ENCODE measurements at regions not wholly inside any gene's neighbourhood (a gene's known extent, or its start where the extent isn't known, plus 50 kb on each side); places are given as distances from the start of the nearest gene placed in this dataset.
"Not testable (repeated sequence)": the region's sequence is repeated elsewhere in the genome, so short reads cannot be mapped to it uniquely, and the experiment has no call there.

DNA sequence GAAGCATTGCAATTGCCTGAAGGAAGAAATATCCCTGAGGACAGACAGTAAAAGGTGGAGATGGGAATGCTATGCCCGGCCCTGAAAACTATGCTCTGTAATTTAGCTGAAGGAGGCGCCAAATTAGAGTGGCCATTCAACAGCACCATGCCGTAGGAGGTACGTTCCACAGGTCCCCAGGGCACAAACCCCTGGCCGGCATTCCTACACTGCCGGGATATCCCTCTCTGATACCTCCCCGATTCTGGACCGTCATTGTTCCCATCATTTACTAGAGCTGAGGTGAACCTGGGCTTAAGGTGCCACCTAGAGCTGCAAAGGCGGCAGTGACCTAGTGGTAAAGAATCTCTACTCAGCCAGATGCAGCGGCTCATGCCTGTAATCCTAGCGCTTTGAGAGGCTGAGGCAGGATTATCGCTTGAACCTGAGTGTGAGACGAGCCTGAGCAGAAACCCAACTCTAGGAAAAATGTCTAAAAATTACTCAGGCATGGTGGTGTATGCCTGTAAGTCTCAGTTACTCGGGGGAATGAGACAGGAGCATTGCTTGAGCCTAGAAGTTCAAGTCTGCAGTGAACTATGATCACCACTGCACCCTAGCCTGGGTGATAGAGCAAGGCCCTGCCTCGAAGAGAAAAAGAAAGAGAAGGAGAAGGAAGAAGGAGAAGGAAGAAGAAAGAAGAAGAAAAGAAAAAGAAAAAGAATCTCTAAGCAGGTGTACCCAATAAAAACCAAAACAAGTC lies 53.0 kb upstream of the TNKS2 start:
- peak; percentile 18 for DNase-seq (ENCODE audit: low spot score)

DNA sequence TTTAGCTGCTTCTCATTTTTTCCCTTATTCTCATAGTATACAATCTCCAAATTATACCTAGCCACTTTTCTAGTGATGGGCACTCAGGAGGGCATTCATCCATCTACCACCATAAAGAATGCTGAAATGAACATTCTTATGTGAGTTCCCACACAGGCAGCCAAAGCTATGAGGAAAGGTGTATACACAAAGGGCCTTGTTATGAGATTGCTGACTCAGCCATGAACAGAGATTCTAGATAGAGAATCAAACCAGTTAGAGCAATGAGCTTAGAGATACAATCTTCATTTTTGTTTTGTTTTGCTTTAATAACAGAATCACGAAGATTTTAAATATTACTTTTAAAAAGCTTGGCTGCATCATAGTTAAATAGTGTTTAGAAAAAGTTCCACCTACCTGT lies 54.8 kb upstream of the TNKS2 start:
- no peak for DNase-seq (ENCODE audit: low spot score)

DNA sequence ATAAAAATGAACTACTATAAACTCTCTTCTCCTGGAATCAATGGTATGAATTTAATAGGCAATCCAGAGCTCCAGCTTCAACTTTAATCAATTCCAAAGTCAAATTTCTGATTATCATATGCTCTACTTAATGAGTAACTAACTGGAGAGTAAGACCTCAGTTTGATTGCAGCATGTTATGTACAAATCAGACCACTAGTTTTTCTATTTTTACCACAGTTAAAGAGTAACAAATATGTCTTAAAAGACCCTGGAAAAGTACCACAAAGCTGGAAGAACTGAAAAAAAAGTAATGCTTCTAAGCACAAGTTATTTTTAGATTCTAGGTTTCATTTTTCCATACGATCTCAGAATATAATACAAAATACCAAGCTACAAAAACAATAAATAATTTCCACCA lies 56.0 kb upstream of the TNKS2 start:
- DNase-seq (ENCODE audit: low spot score): no peak

DNA sequence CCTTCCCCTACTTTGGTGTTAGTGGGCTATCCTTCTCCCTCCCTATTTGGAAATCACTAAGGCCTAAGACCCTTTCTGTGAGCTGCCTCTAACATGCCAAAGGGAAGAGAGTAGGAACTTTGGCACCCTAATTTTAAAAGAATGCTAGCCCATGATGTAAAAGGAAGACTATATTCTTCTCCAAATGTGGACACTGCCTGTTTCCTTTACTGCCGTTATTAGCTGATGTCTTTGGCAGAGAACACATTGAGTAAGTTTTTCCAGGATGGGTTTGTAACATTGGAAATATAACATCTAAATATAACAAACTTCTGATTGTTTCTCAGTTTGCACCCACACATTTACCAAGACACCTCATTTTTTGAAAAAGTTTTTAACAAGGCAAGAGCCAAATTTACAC lies 56.9 kb upstream of the TNKS2 start:
- DNase-seq (ENCODE audit: low spot score): no peak

DNA sequence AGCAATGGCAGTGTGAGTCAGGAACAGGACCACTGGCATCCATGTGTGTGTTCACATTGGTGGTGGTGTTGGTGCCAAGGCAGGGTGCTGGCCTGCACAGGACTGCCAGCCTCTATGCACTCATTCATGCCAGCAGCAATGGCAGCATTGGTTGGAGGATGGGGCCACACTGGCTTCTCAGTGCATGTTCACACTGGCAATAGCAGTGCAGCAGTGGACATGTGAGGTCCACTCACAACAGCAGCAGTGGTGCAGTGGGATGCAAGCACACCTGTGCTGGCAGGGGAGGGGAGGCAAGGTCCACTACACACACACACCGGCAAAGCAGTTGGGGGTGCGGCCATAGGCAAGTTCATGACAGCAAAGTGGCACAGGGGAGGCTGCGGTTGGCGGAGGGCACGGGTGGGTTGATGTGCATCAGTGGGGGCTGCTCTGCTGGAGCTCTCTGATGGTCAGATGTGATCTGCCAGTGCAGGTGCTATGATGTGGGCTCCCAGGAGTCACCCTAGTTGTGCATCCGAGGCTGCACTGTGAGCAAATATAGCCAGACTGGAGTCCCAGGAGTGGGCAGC lies 57.8 kb upstream of the TNKS2 start:
- DNase-seq (ENCODE audit: low spot score): no peak

DNA sequence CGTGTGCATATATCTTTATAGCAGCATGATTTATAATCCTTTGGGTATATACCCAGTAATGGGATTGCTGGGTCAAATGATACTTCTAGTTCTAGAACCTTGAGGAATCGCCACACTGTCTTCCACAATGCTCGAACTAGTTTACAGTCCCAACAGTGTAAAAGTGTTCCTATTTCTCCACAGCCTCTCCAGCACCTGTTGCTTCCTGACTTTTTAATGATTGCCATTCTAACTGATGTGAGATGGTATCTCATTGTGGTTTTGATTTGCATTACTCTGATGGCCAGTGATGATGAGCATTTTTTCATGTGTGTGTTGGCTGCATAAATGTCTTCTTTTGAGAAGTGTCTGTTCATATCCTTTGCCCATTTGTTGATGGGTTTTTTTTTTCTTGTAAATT lies 66.0 kb upstream of the TNKS2 start:
- DNase-seq (ENCODE audit: low spot score): not testable (repeated sequence)

DNA sequence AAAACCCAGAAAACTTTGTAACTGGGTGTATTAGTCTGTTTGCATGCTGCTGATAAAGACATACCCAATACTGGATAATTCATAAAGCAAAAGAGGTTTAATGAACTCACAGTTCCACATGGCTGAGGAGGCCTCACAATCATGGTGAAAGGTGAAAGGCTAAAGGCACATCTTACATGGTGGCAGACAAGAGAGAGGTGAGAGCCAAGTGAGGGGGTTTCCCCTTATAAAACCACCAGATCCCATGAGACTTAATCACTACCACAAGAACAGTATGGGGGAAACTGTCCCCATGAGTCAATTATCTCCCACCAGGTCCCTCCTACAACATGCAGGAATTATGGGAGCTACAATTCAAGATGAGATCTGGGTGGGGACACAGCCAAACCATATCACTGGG lies 68.9 kb upstream of the TNKS2 start:
- DNase-seq (ENCODE audit: low spot score): not testable (repeated sequence)

DNA sequence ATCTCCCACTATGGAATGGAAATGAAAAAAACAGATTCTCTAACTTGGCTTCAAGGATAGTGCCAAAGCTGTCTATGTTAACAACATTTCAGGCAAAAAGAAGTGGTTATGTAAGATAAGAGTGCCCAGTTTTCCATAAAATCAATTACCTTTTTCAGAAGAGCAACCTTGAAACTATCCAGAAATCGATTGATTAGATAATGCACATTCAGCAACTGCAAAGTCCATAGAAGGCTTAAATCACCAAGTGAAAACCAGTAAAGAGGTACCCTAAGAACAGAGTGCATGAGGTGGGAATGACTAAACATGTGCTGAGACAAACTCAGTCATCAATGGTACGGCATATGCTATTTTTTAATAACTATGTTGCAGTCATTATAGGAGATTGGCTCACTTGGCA lies 71.9 kb upstream of the TNKS2 start:
- DNase-seq (ENCODE audit: low spot score): no peak

DNA sequence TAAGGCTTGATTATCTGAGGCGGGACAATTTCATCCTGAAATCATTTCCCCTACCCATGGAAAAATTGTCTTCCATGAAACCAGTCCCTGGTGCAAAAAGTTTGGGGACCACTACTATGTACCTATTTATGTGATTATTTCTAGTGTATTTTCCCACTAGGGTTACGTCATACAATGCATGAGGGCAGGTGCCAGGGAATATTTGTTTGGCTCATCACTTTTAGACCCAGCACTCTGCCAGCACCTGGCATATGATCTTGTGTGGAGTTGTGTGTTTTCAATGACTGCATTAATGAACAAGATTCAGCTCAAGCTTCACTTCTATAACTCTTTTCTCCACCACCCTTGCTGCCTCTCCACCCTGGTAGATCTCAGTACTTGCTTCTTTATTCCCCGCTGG lies 73.3 kb upstream of the TNKS2 start:
- DNase-seq (ENCODE audit: low spot score): no peak

DNA sequence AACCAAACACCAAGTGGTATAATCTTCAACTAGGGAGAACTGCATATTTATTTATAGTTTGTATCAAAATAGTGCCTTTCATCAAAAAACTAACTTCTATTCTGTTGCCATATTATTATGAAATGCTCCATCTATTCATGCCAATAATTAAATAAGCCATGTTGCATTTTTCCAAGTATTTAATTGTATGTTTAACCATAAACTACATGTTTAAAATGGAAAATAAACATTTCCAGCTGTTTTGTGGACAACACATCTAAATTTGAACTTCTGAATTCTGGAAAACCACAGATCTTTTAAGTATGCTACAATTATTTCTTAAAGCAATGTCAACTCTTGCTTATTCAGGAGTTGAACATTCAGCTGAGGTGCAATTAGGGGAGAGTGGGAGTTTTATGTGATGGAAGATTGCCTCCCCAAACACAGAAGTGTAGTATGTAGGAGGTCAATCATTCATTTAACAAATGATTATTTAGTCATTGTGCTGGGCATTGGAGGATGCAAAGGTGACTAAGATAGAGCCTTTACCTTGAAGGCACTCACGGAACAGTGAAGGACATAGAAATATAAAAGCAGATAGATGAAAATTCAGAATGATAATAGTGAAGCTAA lies 80.7 kb upstream of the PPP1R3C start:
- DNase-seq (ENCODE audit: low spot score): no peak

DNA sequence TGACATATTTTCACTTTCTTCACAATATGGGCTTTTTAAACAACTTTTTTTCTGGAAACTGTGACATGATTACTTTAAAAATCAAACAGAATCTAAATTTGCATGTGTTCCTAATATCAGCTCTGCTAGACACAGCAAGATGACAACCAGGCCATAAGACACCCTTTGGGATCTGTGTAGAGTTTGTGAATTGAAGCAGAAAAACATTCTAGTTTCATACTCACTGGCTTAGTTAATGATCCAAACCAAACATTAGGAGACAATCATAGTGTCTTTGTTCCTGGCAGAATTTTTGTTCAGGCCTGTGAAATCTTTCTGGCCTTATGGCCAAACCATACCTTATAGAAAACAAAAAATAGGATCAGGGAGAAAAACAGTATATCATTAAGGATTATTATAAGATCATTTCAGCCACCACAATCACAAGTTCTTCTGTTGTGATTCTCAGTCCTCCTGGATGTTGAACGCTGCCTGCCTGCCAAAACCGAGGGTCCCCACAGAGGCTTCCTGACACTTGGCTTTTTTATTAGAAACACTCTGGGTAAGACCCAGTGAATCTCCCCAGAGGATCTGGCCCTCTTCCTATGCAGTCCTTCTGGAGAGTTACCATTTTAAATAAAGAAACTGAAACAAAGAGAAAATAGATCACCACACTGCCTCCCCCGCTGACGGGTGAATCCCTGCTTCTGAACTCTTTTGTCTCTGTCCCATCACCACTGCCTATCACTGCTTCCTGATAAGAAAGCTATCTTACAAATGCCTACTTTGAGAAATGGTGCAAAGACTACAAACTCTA lies 79.2 kb upstream of the PPP1R3C start:
- no peak for DNase-seq (ENCODE audit: low spot score)

DNA sequence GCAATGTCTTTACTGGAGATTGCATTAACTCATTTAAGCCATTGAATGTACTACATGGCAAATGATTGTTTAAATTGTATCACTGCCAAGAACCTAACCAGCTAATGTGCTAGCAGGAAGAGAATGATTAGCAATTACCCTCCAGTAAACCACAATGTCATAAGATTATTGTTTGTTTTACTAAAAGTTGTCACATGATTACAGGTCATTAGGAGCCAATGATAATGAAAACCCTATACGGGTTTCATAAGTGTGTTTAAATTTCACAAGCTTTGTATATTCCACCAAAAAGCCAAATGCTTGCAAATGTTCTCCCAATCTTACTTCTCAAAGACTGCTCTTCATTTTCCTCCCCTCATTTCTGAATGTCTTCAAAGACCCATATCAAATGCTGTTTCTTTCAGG lies 76.5 kb upstream of the PPP1R3C start:
- DNase-seq (ENCODE audit: low spot score): no peak

DNA sequence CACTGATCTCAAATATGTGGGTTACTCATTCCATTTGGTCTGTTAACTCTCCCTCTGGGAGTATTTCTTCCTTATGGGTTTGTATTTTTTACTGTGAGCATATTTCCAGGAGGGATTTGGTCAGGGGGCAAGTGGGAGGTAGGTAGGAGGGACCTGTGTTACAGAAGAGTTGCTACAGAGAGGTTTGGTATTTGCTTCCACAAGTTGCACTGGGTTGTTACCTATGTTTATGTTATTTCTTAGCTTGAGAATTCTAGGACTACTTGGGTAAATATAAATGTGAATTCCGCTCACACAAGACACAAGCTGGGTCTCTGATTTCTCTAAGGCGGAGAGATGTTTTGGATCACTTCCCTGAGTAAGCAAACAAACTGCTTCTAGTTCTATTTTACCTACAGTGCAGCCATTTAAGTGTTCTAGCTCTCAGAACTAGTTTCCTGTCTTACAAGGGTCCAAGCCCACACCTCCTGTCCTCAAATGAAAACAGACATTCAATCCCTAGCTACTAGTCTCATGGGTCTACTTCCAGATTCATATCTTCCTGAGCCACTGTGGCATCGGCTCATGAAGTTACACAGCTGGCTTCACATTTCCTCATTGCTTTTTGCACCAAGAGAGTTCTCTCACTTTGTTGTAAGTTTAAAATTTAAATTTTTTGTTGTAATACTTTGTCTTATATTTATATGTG lies 75.4 kb upstream of the PPP1R3C start:
- no peak for DNase-seq (ENCODE audit: low spot score)

DNA sequence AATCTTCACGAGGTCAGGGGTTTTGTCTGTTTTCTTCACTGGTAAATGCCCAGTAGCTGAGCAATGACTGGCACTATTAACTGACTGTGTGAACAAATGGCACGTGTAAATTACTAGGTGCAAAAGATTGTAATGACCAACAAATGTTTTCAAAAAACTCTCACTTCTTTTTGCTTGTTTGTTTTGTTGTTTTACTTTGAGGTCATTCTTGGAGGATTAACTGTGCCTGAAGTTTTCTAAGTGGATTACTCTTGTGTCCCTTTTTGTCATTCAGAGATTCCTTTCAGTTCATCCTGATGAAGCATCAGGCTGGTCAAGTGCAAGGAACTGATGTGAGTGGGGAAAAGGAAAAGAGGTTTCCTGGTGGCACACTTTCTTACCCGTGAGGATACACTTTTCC lies 74.4 kb upstream of the PPP1R3C start:
- DNase-seq (ENCODE audit: low spot score): no peak

DNA sequence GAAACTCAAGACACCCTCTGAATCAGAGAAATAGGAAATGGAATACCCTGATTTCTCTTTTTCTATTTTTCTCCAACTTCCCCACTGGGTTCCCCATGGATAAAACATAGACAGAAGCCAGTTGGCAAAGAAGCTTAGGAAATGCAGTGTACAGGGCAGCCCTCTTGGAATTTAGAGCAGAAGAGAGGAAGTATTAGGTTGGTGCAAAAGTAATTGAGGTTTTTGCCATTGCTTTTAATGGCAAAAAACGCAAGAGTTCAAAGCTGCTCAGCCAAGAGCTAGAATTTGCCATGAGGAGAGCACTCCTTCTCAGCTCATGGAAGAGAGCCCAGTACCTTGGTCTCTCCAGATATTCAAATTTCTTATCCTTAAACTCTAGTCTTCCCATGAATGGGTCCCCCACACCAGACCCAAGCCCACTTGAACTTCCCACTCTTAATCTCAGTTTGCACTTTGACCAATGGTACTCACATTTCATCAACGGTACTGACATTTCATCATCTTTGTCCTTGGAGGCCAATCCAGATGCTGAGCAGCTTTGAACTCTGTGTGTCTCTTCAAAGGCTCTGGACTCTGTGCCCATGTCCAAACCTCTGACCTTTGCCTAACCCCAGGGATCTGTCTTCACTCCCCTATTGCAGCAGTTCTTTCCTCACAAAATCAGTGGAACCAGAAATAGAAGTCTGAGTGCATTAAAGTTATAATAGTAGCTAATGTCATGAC lies 73.2 kb upstream of the PPP1R3C start:
- no peak for DNase-seq (ENCODE audit: low spot score)

DNA sequence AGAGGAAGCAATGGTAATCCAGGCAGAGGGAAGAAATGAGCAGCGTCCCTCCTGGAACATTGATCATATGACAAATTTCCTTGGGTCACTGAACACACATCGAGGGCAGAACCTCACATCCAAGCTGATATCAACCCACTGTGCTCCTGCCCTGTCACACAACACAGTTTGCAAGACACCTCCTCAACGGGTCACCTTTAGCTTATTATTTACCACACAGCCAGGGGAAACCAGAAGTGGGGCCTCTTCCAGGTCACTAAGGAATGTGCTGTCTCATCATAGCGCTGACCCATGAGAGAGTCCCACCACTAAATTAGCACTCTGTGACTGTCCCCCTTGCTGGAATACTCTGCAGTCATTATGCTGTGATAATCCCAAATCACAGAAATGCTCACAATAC lies 69.7 kb upstream of the PPP1R3C start:
- DNase-seq (ENCODE audit: low spot score): no peak

DNA sequence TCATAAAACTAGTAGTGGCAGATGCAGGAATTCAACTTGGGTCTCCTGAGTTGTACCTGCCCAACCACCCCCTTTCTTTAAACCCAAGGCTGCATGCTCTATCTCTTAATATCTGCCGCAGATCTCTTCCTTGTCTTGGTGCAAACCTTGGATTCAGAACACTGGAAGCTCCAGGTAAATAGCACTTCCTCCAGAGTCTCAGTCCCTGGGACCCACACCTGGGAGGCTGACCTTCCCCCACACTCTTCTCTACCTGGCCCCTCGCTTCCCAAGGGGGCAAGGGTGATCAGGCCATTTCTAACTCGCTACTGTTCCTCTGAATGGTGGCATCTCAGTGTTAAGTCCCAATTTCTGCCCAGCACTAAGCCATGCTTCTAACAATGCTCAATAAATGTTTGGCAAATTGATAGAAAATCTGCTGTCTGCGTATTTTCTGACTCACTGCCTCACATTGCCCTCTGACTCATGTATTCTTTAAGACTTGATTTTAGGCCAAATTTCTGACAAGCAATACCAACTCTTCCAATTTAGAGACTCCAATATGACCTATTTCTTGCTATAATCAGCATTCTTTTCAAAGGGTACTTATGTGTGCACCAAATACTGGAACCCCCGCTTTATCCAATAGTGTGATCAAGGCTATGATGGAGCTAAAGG lies 68.0 kb upstream of the PPP1R3C start:
- no peak for DNase-seq (ENCODE audit: low spot score)

DNA sequence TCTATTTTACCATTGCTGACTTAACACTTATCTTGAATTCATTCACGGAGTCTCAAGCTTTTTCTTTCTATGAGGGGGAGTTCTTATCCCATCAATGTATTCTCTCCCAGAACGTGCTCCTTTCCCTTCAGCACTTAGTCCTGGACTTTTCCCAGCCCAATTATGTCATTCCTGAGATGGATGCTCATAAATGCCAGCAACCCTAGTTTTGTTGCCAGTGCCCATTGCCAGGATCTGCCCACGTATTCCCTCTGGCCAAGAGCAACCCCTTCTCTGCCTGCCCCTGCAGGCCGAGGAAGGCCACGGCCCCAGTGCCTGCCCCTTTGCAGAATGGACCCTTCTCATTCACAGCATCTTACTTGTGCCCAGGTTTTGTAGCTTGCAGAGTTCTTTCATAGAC lies 67.4 kb upstream of the PPP1R3C start:
- DNase-seq (ENCODE audit: low spot score): no peak

DNA sequence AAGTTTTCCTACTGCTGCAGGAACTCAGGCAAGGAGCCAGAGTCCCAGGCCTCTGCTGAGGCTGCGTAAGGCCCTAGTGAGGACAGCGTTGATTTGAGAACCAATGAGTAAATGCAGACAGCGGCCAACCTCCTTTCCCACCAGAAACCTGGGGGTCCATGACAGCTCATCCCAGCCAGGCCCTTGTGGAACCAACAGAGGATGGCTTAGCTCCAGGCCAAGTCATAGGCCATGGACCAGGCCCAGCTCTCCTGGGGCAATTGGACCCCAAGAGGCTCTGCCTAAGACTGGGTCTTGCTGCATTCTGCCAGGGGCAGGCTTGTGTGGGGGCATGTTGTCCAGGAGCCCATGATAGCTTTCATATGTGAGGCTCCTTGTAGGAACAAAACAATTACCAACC lies 65.4 kb upstream of the PPP1R3C start:
- no peak for DNase-seq (ENCODE audit: low spot score)

DNA sequence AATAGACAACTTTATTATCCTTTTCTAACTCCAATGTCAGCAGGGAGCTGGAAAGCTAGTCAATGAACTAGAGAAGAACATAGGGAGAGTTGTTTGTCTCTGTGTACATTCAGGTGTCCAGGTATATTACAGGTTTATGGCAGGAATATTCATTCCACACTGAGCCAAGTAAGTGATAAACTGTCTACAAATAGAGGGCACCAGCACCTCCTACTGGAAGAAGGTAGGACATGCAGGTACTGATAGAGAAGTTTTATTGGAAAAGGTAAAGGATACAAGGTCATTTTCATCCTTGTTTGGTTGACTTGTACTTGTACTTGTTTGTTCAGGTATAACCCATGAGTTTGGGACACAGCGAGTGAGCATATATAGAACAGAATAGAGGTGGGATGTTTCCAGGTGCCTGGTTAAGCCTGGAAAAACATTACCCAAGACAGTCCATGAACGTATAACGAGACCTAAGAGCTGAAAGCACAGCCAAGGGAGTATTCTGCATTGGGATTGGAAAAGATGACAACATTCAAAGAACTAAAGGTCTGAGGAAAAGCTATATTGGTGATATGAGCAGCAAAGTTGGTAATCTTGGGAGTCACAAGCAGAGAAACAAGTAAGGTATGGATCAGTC lies 61.4 kb upstream of the PPP1R3C start:
- DNase-seq (ENCODE audit: low spot score): peak; percentile 18

DNA sequence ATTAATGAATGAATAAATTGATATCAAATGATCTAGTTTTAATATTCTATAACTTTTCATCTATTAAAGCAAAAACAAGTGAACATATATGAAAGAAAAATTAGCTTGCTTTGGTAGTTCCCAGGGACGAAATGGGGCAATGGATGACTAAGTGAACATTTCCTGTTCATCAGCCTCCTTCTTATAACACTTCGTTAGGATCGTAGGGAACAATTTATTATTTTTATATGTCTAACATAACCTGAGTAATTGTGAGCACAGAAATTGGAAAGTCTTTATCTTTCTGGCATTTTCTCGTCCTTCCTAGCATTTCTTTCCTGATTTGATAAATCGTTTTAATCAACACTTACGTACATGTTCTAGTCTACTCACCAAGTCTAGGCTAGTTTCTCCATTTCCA lies 59.1 kb upstream of the PPP1R3C start:
- no peak for DNase-seq (ENCODE audit: low spot score)
